ENCODE measurements at regions not wholly inside any gene's neighbourhood (a gene's known extent, or its start where the extent isn't known, plus 50 kb on each side); places are given as distances from the start of the nearest gene placed in this dataset.

DNA sequence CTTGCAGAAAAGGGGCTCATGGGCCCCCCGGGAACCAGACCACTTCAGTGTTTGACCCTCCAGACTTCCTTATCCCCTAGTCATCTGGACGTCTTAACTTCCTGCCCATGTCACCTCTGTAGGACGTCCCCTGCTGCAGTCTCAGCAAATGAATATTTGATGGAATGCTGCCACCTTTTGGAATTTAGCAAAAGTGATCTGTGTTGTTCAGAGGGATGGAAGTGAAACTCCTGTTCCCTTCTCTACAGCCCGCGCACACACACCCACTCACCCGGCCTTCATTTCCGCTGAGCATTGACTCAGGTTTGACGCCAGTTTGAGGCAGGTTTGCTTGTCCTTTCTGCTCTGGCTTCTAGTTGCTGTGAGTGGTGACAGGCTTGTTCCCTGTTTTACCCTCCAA, 507.2 kb upstream of the EEF2KMT start:
- TF ChIP-seq, protein P1, sequence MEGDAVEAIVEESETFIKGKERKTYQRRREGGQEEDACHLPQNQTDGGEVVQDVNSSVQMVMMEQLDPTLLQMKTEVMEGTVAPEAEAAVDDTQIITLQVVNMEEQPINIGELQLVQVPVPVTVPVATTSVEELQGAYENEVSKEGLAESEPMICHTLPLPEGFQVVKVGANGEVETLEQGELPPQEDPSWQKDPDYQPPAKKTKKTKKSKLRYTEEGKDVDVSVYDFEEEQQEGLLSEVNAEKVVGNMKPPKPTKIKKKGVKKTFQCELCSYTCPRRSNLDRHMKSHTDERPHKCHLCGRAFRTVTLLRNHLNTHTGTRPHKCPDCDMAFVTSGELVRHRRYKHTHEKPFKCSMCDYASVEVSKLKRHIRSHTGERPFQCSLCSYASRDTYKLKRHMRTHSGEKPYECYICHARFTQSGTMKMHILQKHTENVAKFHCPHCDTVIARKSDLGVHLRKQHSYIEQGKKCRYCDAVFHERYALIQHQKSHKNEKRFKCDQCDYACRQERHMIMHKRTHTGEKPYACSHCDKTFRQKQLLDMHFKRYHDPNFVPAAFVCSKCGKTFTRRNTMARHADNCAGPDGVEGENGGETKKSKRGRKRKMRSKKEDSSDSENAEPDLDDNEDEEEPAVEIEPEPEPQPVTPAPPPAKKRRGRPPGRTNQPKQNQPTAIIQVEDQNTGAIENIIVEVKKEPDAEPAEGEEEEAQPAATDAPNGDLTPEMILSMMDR (IDR thresholded peaks at IDR 0.05), result peak in 3 of 6 experiments; percentile 23 to 32 (median 28)
- TF ChIP-seq POLR2A (IDR thresholded peaks at IDR 0.05), result no peak
- no peaks in the 10 kb centered on the region for H3K36me3 ChIP-seq
- no peak overlapping the region for H3K27ac ChIP-seq
- H3K4me1 ChIP-seq, result no peaks in the 10 kb centered on the region
- no peak overlapping the region for H3K4me3 ChIP-seq
- H3K27me3 ChIP-seq, result no peaks in the 10 kb centered on the region
- no peak for DNase-seq
- no peaks in the 10 kb centered on the region for H3K9me3 ChIP-seq

DNA sequence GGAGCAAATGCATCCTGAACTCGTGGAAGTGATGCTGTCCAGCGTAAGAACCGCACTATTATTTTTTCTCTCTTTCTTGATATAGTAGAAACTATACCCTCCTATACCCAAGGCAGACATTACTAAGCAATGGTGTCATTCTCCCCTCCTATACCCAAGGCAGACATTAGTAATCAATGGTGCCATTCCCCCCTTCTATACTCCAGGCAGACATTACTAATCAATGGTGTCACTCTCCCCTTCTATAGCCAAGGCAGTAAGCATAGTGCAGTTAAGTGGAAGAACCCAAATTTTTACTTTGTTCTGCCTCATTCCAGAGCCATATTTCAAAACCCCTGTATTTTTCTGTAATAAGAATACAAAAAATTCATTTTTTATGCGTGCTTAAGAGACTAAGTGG, 506.2 kb upstream of the EEF2KMT start:
- Histone ChIP-seq H3K36me3 (no peaks in the 10 kb centered on the region), H3K4me3 (no peak overlapping the region), H3K27ac (no peak overlapping the region), H3K4me1 (no peaks in the 10 kb centered on the region), H3K27me3 (no peaks in the 10 kb centered on the region), H3K9me3 (no peaks in the 10 kb centered on the region)
- TF ChIP-seq POLR2A (IDR thresholded peaks at IDR 0.05), result no peak
- TF ChIP-seq, protein P1 (IDR thresholded peaks at IDR 0.05), result no peak
- no peak for DNase-seq

DNA sequence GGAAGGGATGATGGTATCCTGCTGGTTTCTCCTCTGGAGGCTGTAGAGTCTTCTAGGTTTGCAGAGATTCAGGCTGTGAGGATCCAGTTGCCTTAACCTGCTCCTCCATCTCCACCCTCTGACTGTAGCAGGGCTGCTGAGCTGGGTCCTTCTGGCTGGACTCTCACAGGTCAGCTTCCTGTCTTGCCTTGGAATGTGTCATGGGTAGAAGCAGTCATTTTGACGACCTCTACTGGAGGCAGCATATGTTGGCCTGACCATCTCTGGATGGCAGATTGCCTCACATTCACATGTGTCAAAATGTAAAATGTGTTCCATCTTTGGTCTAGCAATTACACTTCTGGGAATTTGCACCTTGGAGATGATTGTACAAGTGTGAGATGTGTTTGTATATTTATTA, 504.4 kb upstream of the EEF2KMT start:
- Histone ChIP-seq H3K9me3 (no peaks in the 10 kb centered on the region), H3K36me3 (no peaks in the 10 kb centered on the region), H3K4me1 (no peaks in the 10 kb centered on the region), H3K4me3 (no peak overlapping the region), H3K27me3 (no peaks in the 10 kb centered on the region), H3K27ac (no peak overlapping the region)
- TF ChIP-seq, protein P1 (IDR thresholded peaks at IDR 0.05), result no peak
- TF ChIP-seq POLR2A (IDR thresholded peaks at IDR 0.05), result no peak
- DNase-seq, result no peak

DNA sequence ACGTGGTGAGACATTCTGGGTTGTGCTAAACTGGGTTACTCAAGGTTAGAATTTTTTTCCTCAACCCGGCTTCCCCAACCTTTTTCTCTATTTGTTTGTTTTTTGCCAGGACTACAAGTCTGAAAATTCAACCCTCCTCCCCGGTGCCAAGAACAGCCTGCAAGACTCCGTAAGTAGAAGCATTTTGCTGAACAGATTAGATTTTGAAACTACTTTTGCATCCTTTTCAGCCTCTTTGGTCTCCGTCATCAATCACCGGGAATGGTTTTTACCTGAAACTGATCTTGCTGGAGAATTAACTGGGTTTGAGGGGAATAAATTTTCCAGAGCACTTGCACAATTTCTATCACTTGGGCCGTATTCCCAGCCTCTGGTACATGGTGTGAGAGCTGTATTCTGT, 501.2 kb upstream of the EEF2KMT start:
- H3K9me3 ChIP-seq, result no peaks in the 10 kb centered on the region
- no peak overlapping the region for H3K4me3 ChIP-seq
- no peak for DNase-seq
- H3K4me1 ChIP-seq, result no peaks in the 10 kb centered on the region
- no peaks in the 10 kb centered on the region for H3K27me3 ChIP-seq
- H3K36me3 ChIP-seq, result no peaks in the 10 kb centered on the region
- H3K27ac ChIP-seq, result no peak overlapping the region
- no peak for TF ChIP-seq POLR2A (IDR thresholded peaks at IDR 0.05)

DNA sequence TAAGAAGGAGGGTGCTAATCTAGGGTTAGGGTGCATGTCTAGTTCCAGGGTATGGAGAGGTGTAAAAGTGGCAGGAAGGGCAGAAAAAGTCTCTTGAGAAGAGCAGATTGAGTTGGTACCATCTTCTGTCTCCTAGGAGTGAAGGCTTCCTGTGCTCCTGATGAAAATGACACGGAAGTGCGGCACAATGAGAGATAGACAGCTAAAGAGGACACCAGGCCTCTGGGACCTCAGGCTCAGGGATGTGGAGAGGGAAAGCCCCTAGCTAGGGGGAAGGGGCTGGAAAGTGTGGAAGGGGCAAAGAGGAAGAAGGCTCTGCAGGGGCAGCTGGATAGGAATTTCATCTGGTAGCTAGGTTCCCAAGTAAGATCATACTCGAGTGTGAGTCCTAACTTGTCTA, 498.3 kb upstream of the EEF2KMT start:
- TF ChIP-seq POLR2A (IDR thresholded peaks at IDR 0.05), result no peak
- TF ChIP-seq, protein P1 (IDR thresholded peaks at IDR 0.05), result no peak
- no peak for DNase-seq
- H3K27me3 ChIP-seq, result no peaks in the 10 kb centered on the region

DNA sequence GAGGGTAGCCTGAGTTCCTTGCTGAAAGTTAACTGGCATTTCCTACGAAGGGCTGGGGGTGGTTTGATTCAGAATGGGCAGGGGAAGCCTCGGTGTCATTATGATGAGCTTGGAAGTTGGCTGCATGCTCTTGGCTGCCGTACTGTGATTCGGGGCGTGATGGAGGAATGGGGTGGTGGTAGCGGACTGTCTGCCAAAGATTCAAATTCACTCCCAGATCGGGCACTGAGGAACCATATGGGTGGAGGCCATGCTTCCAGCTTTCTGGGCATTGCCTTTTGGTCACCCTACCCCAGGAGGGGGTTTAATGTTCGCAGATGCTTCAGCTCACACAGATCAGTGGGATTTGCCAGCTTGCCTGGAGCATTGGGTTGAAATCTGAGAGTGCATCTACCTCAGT, 492.8 kb upstream of the EEF2KMT start:
- Histone ChIP-seq H3K4me3 (no peak overlapping the region), H3K9me3 (no peaks in the 10 kb centered on the region), H3K27me3 (no peaks in the 10 kb centered on the region), H3K4me1 (no peaks in the 10 kb centered on the region), H3K27ac (no peak overlapping the region), H3K36me3 (no peaks in the 10 kb centered on the region)
- TF ChIP-seq, protein P1 (IDR thresholded peaks at IDR 0.05), result no peak
- TF ChIP-seq POLR2A (IDR thresholded peaks at IDR 0.05), result no peak
- DNase-seq, result no peak

More for the DNA sequence above, 498.3 kb upstream of the EEF2KMT start:
- no peak overlapping the region for H3K4me3 ChIP-seq
- H3K27ac ChIP-seq, result no peak overlapping the region
- H3K9me3 ChIP-seq, result no peaks in the 10 kb centered on the region
- H3K4me1 ChIP-seq, result no peaks in the 10 kb centered on the region
- H3K36me3 ChIP-seq, result no peaks in the 10 kb centered on the region
